Astrocyte of the spinal cord (primary cell): ENCODE measurements at regions not wholly inside any gene's neighbourhood (a gene's known extent, or its start where the extent isn't known, plus 50 kb on each side); places are given as distances from the start of the nearest gene placed in this dataset.

Source experiments
- DNase-seq: peaks from one replicate; pipeline ENCODE4 v3.0.0; 2011; ENCODE audit warnings: low read depth, low spot score
- H3K4me3 ChIP-seq: 2 replicates; pipeline ENCODE4 v1.5.1; 2011; ENCODE audit warnings: low read depth, mild to moderate bottlenecking, low read length, moderate library complexity
- in situ Hi-C: cut with HindIII; loops from 2 replicates; pipeline ENCODE4 v1.10.0; 2017; ENCODE audit warnings: low sequenced_read_pairs
- TF ChIP-seq, protein P1 (sequence below): IDR thresholded peaks from 2 replicates; pipeline ENCODE4 v1.5.1; 2012; ENCODE audit warnings: low read depth, mild to moderate bottlenecking, low read length, inconsistent platforms

DNA sequence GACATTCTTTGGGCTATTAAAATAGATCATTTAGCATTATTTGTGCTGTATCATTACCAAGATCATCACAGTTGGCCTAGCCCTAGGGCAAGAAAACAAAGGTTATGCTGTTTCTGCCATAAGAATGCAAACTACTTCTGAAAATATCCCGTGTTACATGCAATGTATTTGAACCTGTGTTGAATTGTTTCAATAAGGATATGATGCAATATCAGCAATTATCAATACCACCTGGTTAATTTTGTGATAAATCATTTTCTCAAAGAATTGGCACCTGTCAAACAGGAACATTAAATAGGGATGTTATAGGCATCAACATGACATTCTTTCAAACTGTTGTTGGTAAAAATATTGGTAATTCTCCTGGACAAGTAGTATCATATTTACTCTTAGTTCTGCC is 2002.0 kb upstream of the CDH9 start:
- no peak for DNase-seq
- no peak overlapping the region for H3K4me3 ChIP-seq
- TF ChIP-seq, protein P1, sequence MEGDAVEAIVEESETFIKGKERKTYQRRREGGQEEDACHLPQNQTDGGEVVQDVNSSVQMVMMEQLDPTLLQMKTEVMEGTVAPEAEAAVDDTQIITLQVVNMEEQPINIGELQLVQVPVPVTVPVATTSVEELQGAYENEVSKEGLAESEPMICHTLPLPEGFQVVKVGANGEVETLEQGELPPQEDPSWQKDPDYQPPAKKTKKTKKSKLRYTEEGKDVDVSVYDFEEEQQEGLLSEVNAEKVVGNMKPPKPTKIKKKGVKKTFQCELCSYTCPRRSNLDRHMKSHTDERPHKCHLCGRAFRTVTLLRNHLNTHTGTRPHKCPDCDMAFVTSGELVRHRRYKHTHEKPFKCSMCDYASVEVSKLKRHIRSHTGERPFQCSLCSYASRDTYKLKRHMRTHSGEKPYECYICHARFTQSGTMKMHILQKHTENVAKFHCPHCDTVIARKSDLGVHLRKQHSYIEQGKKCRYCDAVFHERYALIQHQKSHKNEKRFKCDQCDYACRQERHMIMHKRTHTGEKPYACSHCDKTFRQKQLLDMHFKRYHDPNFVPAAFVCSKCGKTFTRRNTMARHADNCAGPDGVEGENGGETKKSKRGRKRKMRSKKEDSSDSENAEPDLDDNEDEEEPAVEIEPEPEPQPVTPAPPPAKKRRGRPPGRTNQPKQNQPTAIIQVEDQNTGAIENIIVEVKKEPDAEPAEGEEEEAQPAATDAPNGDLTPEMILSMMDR = no peak
- in situ Hi-C loops = no loop called here

DNA sequence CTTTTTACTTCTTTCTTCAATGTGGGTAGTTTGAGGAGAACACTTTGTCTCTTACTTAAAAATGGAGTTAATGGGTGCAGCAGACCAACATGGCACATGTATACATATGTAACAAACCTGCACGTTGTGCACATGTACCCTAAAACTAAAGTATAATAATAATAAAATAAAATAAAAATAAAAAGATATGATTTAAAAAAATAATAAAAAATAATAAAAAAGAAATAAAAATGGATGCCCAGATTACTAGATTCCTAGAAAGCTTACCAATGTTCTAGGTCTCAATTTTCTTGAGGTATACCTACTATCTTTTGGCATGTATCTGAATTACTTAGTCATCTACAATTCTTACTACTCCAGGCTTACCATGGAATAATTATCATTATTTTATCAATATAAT is 2001.6 kb upstream of the CDH9 start:
- H3K4me3 ChIP-seq = no peak overlapping the region
- DNase-seq = no peak
- TF ChIP-seq, protein P1 = no peak
- in situ Hi-C loops = no loop called here

GRCh38 chr5:29037716-29038115 is 1999.3 kb upstream of the CDH9 start:
- DNase-seq = no peak
- in situ Hi-C loops = no loop called here
- TF ChIP-seq, protein P1 = no peak
- H3K4me3 ChIP-seq = no peak overlapping the region

DNA sequence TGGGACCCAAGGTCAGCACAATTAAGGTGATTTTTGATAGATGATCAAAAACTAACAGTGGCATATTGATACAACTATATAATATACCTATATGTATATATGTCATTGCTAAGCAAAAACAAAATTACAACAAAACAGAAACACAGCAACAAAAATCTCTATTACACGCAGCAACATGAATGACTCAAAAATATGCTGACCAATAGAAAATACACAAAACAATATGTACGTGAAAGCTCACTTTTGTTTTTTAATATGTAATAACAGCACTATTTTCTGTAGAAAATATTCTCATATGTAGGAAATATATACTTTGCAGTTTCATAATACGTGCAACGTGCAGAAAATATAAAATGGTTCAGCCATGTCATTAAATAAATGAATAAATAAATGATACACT is 1985.7 kb upstream of the CDH9 start:
- DNase-seq = no peak
- H3K4me3 ChIP-seq = no peak overlapping the region
- in situ Hi-C loops = no loop called here
- TF ChIP-seq, protein P1 = no peak

DNA sequence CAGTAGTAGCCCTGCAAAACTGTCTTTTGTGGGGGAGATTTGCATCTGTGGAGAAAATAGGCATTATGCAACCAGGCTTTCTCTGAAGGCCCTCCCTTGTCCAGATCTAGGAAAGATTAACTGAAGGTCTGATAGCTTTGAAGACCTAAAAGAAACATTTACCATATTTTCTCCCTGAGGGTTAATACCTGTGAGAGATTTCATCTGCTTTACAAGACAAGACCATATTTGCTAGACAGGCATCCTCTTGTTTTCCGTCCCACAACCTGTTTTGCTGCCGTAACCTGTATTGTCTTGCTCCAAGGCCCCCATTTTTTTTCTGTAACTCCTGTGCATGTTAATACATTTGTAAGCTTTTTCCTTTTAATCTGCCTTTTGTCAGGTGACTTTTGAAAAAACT is 1985.2 kb upstream of the CDH9 start:
- no peak overlapping the region for H3K4me3 ChIP-seq
- in situ Hi-C loops = no loop called here
- DNase-seq = no peak
- TF ChIP-seq, protein P1 = no peak

DNA sequence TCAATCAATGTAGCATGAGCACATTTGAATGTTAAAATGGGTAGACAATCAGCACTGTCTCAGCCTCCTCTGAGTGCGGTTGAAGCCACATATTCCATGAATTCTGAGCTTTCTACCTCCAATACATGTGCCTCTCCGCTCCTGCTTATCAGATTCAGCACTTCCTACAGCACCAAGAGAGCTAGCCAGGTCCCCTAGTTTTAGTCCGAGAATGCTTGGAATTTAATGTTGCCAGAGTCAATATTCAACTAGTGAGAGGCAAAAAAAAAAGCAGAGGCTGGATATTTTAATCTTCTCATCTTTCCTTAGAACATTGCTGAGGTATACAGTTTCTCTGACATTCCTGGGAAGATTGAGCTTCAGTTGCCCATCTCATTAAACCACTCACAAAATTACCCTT is 1979.1 kb upstream of the CDH9 start:
- in situ Hi-C loops = no loop called here
- TF ChIP-seq, protein P1 = no peak
- no peak overlapping the region for H3K4me3 ChIP-seq
- no peak for DNase-seq

DNA sequence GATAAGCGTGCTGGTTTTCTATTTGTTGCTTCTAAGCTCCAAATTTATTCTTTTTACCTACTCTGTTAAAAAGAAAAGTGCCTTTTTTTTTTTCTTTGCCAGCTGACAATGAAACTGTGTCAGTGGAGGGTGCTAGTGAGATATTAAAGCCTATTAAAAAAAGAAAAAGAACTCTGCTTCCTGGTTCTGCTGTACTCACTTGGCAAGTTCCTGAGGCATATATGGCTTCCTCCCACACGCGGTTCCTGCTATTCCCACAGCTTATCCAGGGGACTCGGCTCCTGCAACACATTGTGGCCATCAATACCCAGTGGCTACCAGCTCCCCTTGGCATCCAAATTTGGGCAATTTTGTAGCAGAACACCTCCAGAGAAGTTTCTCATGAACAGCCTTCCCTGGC is 1977.7 kb upstream of the CDH9 start:
- in situ Hi-C loops = no loop called here
- DNase-seq = no peak
- H3K4me3 ChIP-seq = no peak overlapping the region
- TF ChIP-seq, protein P1 = no peak
